CD4-positive, alpha-beta T cell (primary cell): ENCODE measurements at regions not wholly inside any gene's neighbourhood (a gene's known extent, or its start where the extent isn't known, plus 50 kb on each side); places are given as distances from the start of the nearest gene placed in this dataset.

ENCODE experiments used
- ATAC-seq: fragments of 200-7000 bp; cut with Tn5 transposase; one replicate; pipeline ENCODE4 v1.10.0; 2022; ENCODE audit warnings: mild to moderate bottlenecking; ENCODE audit not compliant: poor library complexity
- CTCF ChIA-PET: fragments of 350-600 bp; sonication (Branson Sonifier 250); formaldehyde crosslinking; loops from one replicate; lab custom pipeline; 2021; ENCODE audit warnings: antibody characterized with exemption, inconsistent platforms; lab: Charles Lee
- POLR2A ChIA-PET: fragments of 350-600 bp; sonication (Branson Sonifier 250); formaldehyde crosslinking; loops from one replicate; lab custom pipeline; 2021; ENCODE audit warnings: antibody characterized with exemption, inconsistent platforms; lab: Charles Lee
- DNase-seq, 14 experiments: peaks; one replicate each; pipeline ENCODE4 v3.0.0-alpha.2; 2013 to 2020; ENCODE audit warnings: mixed read lengths in 2 of 14
- H3K27ac ChIP-seq, 2 donors: one replicate each; pipeline versions ENCODE4 v1.5.1 to v1.7.0; 2013; ENCODE audit warnings: low read length in 2 of 2, low read depth in 1 of 2, mild to moderate bottlenecking in 1 of 2
- H3K27me3 ChIP-seq, 2 experiments: 1 replicate in 1 of 2; 2 replicates in 1 of 2; pipeline versions ENCODE4 v1.6.1 to v1.7.0; 2013; ENCODE audit warnings: low read length in 2 of 2, control low read depth in 1 of 2, mild to moderate bottlenecking in 1 of 2, moderate library complexity in 1 of 2; ENCODE audit not compliant: insufficient read depth in 2 of 2, control insufficient read depth in 1 of 2
- H3K36me3 ChIP-seq: one replicate; pipeline ENCODE4 v1.6.1; 2013; ENCODE audit warnings: low read length, control low read depth; ENCODE audit not compliant: insufficient read depth
- H3K4me1 ChIP-seq: one replicate; pipeline ENCODE4 v1.6.1; 2013; ENCODE audit warnings: low read length, control low read depth; ENCODE audit not compliant: insufficient read depth
- H3K4me3 ChIP-seq: one replicate; pipeline ENCODE4 v1.5.1; 2013; ENCODE audit warnings: mild to moderate bottlenecking, low read length, moderate library complexity
- H3K9me3 ChIP-seq, 2 experiments: 1 replicate in 1 of 2; 2 replicates in 1 of 2; pipeline versions ENCODE4 v1.6.1 to v1.7.0; 2013; ENCODE audit warnings: low read length in 2 of 2, mild to moderate bottlenecking in 2 of 2, control low read depth in 1 of 2, moderate library complexity in 1 of 2; ENCODE audit not compliant: control insufficient read depth in 1 of 2, insufficient read depth in 1 of 2
- H3K27ac Mint-ChIP-seq: one replicate; pipeline ENCODE4 v1.8.0; 2020; ENCODE audit warnings: mixed read lengths
- H3K27me3 Mint-ChIP-seq: one replicate; pipeline ENCODE4 v1.8.0; 2021; ENCODE audit warnings: mixed read lengths
- H3K36me3 Mint-ChIP-seq: one replicate; pipeline ENCODE4 v1.8.0; 2021; ENCODE audit warnings: low read depth, mixed read lengths
- H3K4me1 Mint-ChIP-seq: one replicate; pipeline ENCODE4 v1.8.0; 2021; ENCODE audit warnings: low read depth, mixed read lengths
- H3K4me3 Mint-ChIP-seq: one replicate; pipeline ENCODE4 v1.8.0; 2020; ENCODE audit warnings: mild to moderate bottlenecking, mixed read lengths
- H3K9me3 Mint-ChIP-seq: one replicate; pipeline ENCODE4 v1.8.0; 2020; ENCODE audit warnings: mixed read lengths
- CTCF ChIP-seq: fragments of 200-600 bp; IDR thresholded peaks from one replicate; pipeline ENCODE4 v1.8.0; 2022; ENCODE audit warnings: antibody characterized with exemption, mild to moderate bottlenecking
- intact Hi-C, 2 experiments: fragments of 100-400 bp; cut with DNase I in 1 of 2; cut with micrococcal nuclease in 1 of 2; formaldehyde crosslinking; loops; one replicate each; pipeline versions ENCODE4 v1.15.1 to v1.9.0; 2023 to 2025; cut with DNase I, micrococcal nuclease

GRCh38 chr20:53794529-53795115 lies 201.0 kb upstream of the ZNF217 start:
- Mint-ChIP-seq H3K4me1 (no peaks in the 10 kb centered on the region), H3K36me3 (no peaks in the 10 kb centered on the region), H3K9me3 (no peaks in the 10 kb centered on the region), H3K4me3 (no peak overlapping the region), H3K27ac (no peak overlapping the region), H3K27me3 (no peaks in the 10 kb centered on the region)
- no peak for DNase-seq
- no peak for TF ChIP-seq CTCF
- Histone ChIP-seq H3K36me3 (no peaks in the 10 kb centered on the region), H3K9me3 (no peaks in the 10 kb centered on the region), H3K4me1 (no peaks in the 10 kb centered on the region), H3K4me3 (no peak overlapping the region), H3K27ac (no peak overlapping the region), H3K27me3 (no peaks in the 10 kb centered on the region)
- POLR2A ChIA-PET, result interaction anchor here (0.7 to 0.9 kb wide), 2 partner anchors 185 to 1385 kb away, joined by 3 read pairs; no protein-coding TSS in a partner anchor
- intact Hi-C loops, result no loop called here
- CTCF ChIA-PET, result interaction anchor here (1.2 kb wide), 1 partner anchor 45 kb away, joined by 3 read pairs; no protein-coding TSS in a partner anchor
- ATAC-seq, result no peak

GRCh38 chr20:53793783-53794383 lies 200.2 kb upstream of the ZNF217 start:
- no peak for TF ChIP-seq CTCF
- Histone ChIP-seq H3K36me3 (no peaks in the 10 kb centered on the region), H3K9me3 (no peaks in the 10 kb centered on the region), H3K4me3 (no peak overlapping the region), H3K27ac (no peak overlapping the region), H3K4me1 (no peaks in the 10 kb centered on the region), H3K27me3 (no peaks in the 10 kb centered on the region)
- intact Hi-C loops, result no loop called here
- Mint-ChIP-seq H3K27ac (no peak overlapping the region), H3K36me3 (no peaks in the 10 kb centered on the region), H3K4me1 (no peaks in the 10 kb centered on the region), H3K9me3 (no peaks in the 10 kb centered on the region), H3K27me3 (no peaks in the 10 kb centered on the region), H3K4me3 (no peak overlapping the region)
- ATAC-seq, result no peak
- POLR2A ChIA-PET, result interaction anchor here (0.9 kb wide), 1 partner anchor 184 kb away, joined by 3 read pairs; no protein-coding TSS in a partner anchor
- DNase-seq, result no peak
- CTCF ChIA-PET, result interaction anchor here (1.2 kb wide), 1 partner anchor 46 kb away, joined by 3 read pairs; no protein-coding TSS in a partner anchor

- no peaks in the 10 kb centered on the region for H3K27me3 ChIP-seq
- intact Hi-C loops, result no loop called here
- ATAC-seq (no peak), DNase-seq (no peak)
- H3K4me3 ChIP-seq, result no peak overlapping the region
- Mint-ChIP-seq H3K4me1 (no peaks in the 10 kb centered on the region), H3K36me3 (no peaks in the 10 kb centered on the region), H3K9me3 (no peaks in the 10 kb centered on the region), H3K27me3 (no peaks in the 10 kb centered on the region), H3K4me3 (no peak overlapping the region), H3K27ac (no peak overlapping the region)
- H3K9me3 ChIP-seq, result no peaks in the 10 kb centered on the region
- TF ChIP-seq CTCF, result no peak
- CTCF ChIA-PET, result no interaction called here
- H3K27ac ChIP-seq, result no peak overlapping the region
- no peaks in the 10 kb centered on the region for H3K4me1 ChIP-seq
- POLR2A ChIA-PET, result no interaction called here
- no peaks in the 10 kb centered on the region for H3K36me3 ChIP-seq
Observed at GRCh38 chr20:53792946-53793536, 199.4 kb upstream of the ZNF217 start.
